Neural crest cell (in vitro differentiated cells): ENCODE measurements at regions not wholly inside any gene's neighbourhood (a gene's known extent, or its start where the extent isn't known, plus 50 kb on each side); places are given as distances from the start of the nearest gene placed in this dataset.

Experiments
- DNase-seq: peaks from one replicate; pipeline ENCODE4 v3.0.0; 2021; ENCODE audit warnings: low read depth, mixed read lengths, low spot score
- H3K27ac Mint-ChIP-seq: one replicate; pipeline ENCODE4 v1.8.0; 2021; ENCODE audit warnings: mild to moderate bottlenecking, mixed read lengths; ENCODE audit not compliant: unreplicated experiment
- H3K27me3 Mint-ChIP-seq: 2 replicates; pipeline ENCODE4 v1.8.0; 2021; ENCODE audit warnings: low read depth, mild to moderate bottlenecking, mixed read lengths
- H3K36me3 Mint-ChIP-seq: 2 replicates; pipeline ENCODE4 v1.8.0; 2021; ENCODE audit warnings: low read depth, mild to moderate bottlenecking, mixed read lengths
- H3K4me1 Mint-ChIP-seq: 2 replicates; pipeline ENCODE4 v1.8.0; 2021; ENCODE audit warnings: mixed read lengths
- H3K4me3 Mint-ChIP-seq: one replicate; pipeline ENCODE4 v1.8.0; 2021; ENCODE audit warnings: mild to moderate bottlenecking, mixed read lengths
- H3K9me3 Mint-ChIP-seq: 2 replicates; pipeline ENCODE4 v1.8.0; 2021; ENCODE audit warnings: mixed read lengths
- CTCF ChIP-seq: fragments of 200-600 bp; sonication (generic); conservative IDR thresholded peaks from 2 replicates; pipeline ENCODE4 v1.5.0; 2021; ENCODE audit warnings: antibody characterized with exemption, mild to moderate bottlenecking

DNA sequence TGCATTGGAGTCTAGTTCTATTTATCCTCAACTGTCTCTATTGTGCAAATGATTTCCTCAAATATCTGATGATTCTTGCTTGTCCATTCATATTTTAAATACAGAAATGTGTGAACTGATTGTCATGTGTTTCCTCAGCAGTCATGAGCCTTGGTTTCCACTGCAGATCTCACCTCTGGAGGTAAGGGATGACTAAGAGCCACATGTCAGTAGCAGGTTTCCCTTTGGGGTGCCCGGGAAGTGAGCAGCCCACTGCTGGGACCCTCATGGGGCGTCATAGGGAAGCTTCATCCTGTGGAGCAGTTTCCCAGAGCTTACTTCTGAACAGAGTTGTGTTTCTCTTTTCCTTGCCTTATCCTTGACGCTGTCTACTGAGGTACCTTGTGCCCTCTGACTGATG is 149.2 kb upstream of the TOPAZ1 start:
- Mint-ChIP-seq H3K9me3 (no peaks in the 10 kb centered on the region), H3K4me3 (no peak overlapping the region), H3K27ac (no peak overlapping the region), H3K36me3 (no peaks in the 10 kb centered on the region), H3K27me3 (no peaks in the 10 kb centered on the region), H3K4me1 (peaks cover 11% of the 10 kb centered on the region)
- no peak for DNase-seq
- no peak for TF ChIP-seq CTCF

DNA sequence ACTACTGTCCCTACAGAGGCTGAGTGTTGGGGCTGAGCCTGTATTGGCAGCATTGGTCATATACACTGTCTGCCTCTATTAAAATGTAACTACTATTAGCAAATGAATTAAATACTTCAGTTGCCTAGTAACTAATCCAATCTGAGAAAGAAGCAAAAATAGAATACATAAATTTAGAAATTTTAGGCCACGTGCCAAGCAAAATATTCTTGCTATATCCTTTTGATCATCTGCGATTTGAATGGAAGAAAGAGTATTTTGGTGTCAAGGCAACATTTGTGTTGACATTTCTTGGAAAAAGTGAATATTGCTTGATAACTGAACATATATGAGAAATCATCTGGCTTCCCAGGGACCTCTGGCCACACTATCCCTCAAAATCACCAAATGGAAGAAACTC is 148.2 kb upstream of the TOPAZ1 start:
- Mint-ChIP-seq H3K27me3 (no peaks in the 10 kb centered on the region), H3K27ac (no peak overlapping the region), H3K4me3 (no peak overlapping the region), H3K4me1 (peaks cover 22% of the 10 kb centered on the region), H3K36me3 (no peaks in the 10 kb centered on the region), H3K9me3 (no peaks in the 10 kb centered on the region)
- no peak for TF ChIP-seq CTCF
- no peak for DNase-seq

GRCh38 chr3:44098656-44099415 is 142.8 kb upstream of the TOPAZ1 start:
- peaks cover 31% of the 10 kb centered on the region for H3K4me1 Mint-ChIP-seq
- no peak for TF ChIP-seq CTCF
- H3K27me3 Mint-ChIP-seq = no peaks in the 10 kb centered on the region
- H3K9me3 Mint-ChIP-seq = no peaks in the 10 kb centered on the region
- H3K27ac Mint-ChIP-seq = no peak overlapping the region
- DNase-seq = no peak
- H3K36me3 Mint-ChIP-seq = no peaks in the 10 kb centered on the region
- no peak overlapping the region for H3K4me3 Mint-ChIP-seq

GRCh38 chr3:44099566-44100297 is 142.0 kb upstream of the TOPAZ1 start:
- H3K27ac Mint-ChIP-seq = no peak overlapping the region

DNA sequence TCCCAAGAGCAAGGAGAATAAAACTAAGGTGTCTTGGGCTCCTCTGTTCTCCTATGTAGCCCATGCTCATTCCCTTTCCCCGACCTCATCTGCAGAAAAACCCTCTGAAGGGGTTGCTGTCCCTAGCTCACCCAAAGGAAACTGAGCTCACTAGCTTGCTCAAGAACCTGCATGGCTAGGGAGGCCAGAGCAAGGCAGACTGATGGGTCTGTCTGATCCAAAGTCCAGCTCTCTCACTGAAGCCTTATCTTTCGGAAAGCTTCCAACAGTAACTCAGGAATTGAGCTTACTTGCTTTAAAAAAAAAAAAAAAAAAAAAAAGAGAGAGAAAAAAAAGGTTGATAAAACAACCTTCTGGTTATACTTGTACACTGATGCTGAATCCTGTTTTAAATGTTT is 141.4 kb upstream of the TOPAZ1 start:
- Mint-ChIP-seq H3K27me3 (no peaks in the 10 kb centered on the region), H3K27ac (no peak overlapping the region), H3K4me1 (peaks cover 31% of the 10 kb centered on the region), H3K4me3 (no peak overlapping the region), H3K9me3 (no peaks in the 10 kb centered on the region), H3K36me3 (no peaks in the 10 kb centered on the region)
- no peak for DNase-seq
- TF ChIP-seq CTCF = no peak

More at GRCh38 chr3:44099566-44100297, 142.0 kb upstream of the TOPAZ1 start:
- Mint-ChIP-seq H3K4me1 (peaks cover 31% of the 10 kb centered on the region), H3K36me3 (no peaks in the 10 kb centered on the region), H3K9me3 (no peaks in the 10 kb centered on the region), H3K27me3 (no peaks in the 10 kb centered on the region), H3K4me3 (no peak overlapping the region)
- no peak for DNase-seq
- TF ChIP-seq CTCF = no peak
